GM19099 (cell line): ENCODE measurements at regions not wholly inside any gene's neighbourhood (a gene's known extent, or its start where the extent isn't known, plus 50 kb on each side); places are given as distances from the start of the nearest gene placed in this dataset.

Experiments used
- POLR2A ChIP-seq: IDR thresholded peaks from 3 replicates; pipeline ENCODE4 v1.6.1; 2011; ENCODE audit warnings: low read depth; ENCODE audit not compliant: insufficient read length; ENCODE audit errors: extremely low read depth

GRCh38 chr14:71804992-71805391, 127.2 kb upstream of the RGS6 start:
- TF ChIP-seq POLR2A = no peak

GRCh38 chr14:71812693-71813092, 119.5 kb upstream of the RGS6 start:
- TF ChIP-seq POLR2A = no peak

GRCh38 chr14:71815110-71815509, 117.1 kb upstream of the RGS6 start:
- TF ChIP-seq POLR2A = no peak

- TF ChIP-seq POLR2A = no peak
Measured at GRCh38 chr14:71824816-71825215, 107.4 kb upstream of the RGS6 start.

GRCh38 chr14:71833476-71833875, 98.8 kb upstream of the RGS6 start:
- no peak for TF ChIP-seq POLR2A

- TF ChIP-seq POLR2A = no peak
Measured at GRCh38 chr14:71834284-71835204, 97.7 kb upstream of the RGS6 start.

- TF ChIP-seq POLR2A = no peak
Measured at GRCh38 chr14:71852181-71852580, 80.0 kb upstream of the RGS6 start.

GRCh38 chr14:71855399-71856036, 76.7 kb upstream of the RGS6 start:
- no peak for TF ChIP-seq POLR2A

GRCh38 chr14:71856199-71856919, 75.9 kb upstream of the RGS6 start:
- TF ChIP-seq POLR2A = no peak

GRCh38 chr14:71863049-71863448, 69.2 kb upstream of the RGS6 start:
- no peak for TF ChIP-seq POLR2A

GRCh38 chr14:71863766-71864165, 68.5 kb upstream of the RGS6 start:
- TF ChIP-seq POLR2A = no peak
